Neural progenitor cell (in vitro differentiated cells): ENCODE measurements at regions not wholly inside any gene's neighbourhood (a gene's known extent, or its start where the extent isn't known, plus 50 kb on each side); places are given as distances from the start of the nearest gene placed in this dataset.
"Not testable (repeated sequence)": the region's sequence is repeated elsewhere in the genome, so short reads cannot be mapped to it uniquely, and the experiment has no call there.

Experiments used
- DNase-seq: peaks from one replicate; pipeline ENCODE4 v3.0.0-alpha.2; 2016; ENCODE audit warnings: low spot score
- H2AFZ ChIP-seq: fragments of 200-600 bp; sonication (generic); replicated peaks from 2 replicates; pipeline ENCODE4 v1.6.1; 2016; ENCODE audit warnings: antibody characterized with exemption
- H3F3A ChIP-seq: fragments of 200-600 bp; sonication (generic); 2 replicates; pipeline ENCODE4 v1.6.1; 2016; ENCODE audit warnings: antibody characterized with exemption, low read depth
- H3K27ac ChIP-seq: fragments of 200-600 bp; sonication (generic); 2 replicates; pipeline ENCODE4 v1.5.1; 2016; ENCODE audit warnings: mild to moderate bottlenecking
- H3K27me3 ChIP-seq: fragments of 200-600 bp; sonication (generic); 2 replicates; pipeline ENCODE4 v1.6.1; 2016; ENCODE audit warnings: mild to moderate bottlenecking, moderate library complexity
- H3K36me3 ChIP-seq: fragments of 200-600 bp; sonication (generic); 2 replicates; pipeline ENCODE4 v1.5.1; 2016
- H3K4me1 ChIP-seq: fragments of 200-600 bp; sonication (generic); 2 replicates; pipeline ENCODE4 v1.6.1; 2016; ENCODE audit warnings: mixed run types
- H3K4me2 ChIP-seq: fragments of 200-600 bp; sonication (generic); 2 replicates; pipeline ENCODE4 v1.6.1; 2016
- H3K4me3 ChIP-seq: fragments of 200-600 bp; sonication (generic); 2 replicates; pipeline ENCODE4 v1.5.1; 2016
- H3K79me2 ChIP-seq: fragments of 200-600 bp; sonication (generic); 2 replicates; pipeline ENCODE4 v1.6.1; 2016; ENCODE audit warnings: low read depth
- H3K9ac ChIP-seq: fragments of 200-600 bp; sonication (generic); 2 replicates; pipeline ENCODE4 v1.6.1; 2016
- H3K9me3 ChIP-seq: fragments of 200-600 bp; sonication (generic); 2 replicates; pipeline ENCODE4 v1.5.1; 2016; ENCODE audit warnings: low read depth
- H4K20me1 ChIP-seq: fragments of 200-600 bp; sonication (generic); 2 replicates; pipeline ENCODE4 v1.6.1; 2016; ENCODE audit warnings: low read depth
- H3K27ac Mint-ChIP-seq: 3 replicates; pipeline ENCODE4 v1.8.0; 2021; ENCODE audit warnings: mixed read lengths
- H3K27me3 Mint-ChIP-seq: 2 replicates; pipeline ENCODE4 v1.8.0; 2022; ENCODE audit warnings: low read depth, mild to moderate bottlenecking, inconsistent platforms, moderate library complexity, mixed read lengths; ENCODE audit not compliant: insufficient read depth
- H3K36me3 Mint-ChIP-seq: 3 replicates; pipeline ENCODE4 v1.8.0; 2021; ENCODE audit warnings: mixed read lengths
- H3K4me1 Mint-ChIP-seq: 3 replicates; pipeline ENCODE4 v1.8.0; 2021; ENCODE audit warnings: mixed read lengths
- H3K4me3 Mint-ChIP-seq: 3 replicates; pipeline ENCODE4 v1.8.0; 2021; ENCODE audit warnings: mild to moderate bottlenecking, moderate library complexity, mixed read lengths
- H3K9me3 Mint-ChIP-seq: 3 replicates; pipeline ENCODE4 v1.8.0; 2020; ENCODE audit warnings: mixed read lengths
- CTCF ChIP-seq: fragments of 200-600 bp; sonication (generic); IDR thresholded peaks from 2 replicates; pipeline ENCODE4 v1.5.1; 2017; ENCODE audit warnings: antibody characterized with exemption, mild to moderate bottlenecking
- EZH2 ChIP-seq: fragments of 200-600 bp; sonication (generic); IDR thresholded peaks from 2 replicates; pipeline ENCODE4 v1.6.1; 2017; ENCODE audit warnings: antibody characterized with exemption, mild to moderate bottlenecking, moderate library complexity
- EZH2phosphoT487 ChIP-seq: fragments of 200-600 bp; sonication (generic); IDR thresholded peaks from 2 replicates; pipeline ENCODE4 v1.6.1; 2017; ENCODE audit warnings: antibody characterized with exemption

GRCh38 chr4:189235599-189235998, 705.1 kb upstream of the FRG1 start:
- no peaks in the 10 kb centered on the region for H3K79me2 ChIP-seq
- no peaks in the 10 kb centered on the region for H3K36me3 ChIP-seq
- H3K9ac ChIP-seq = no peak overlapping the region
- Mint-ChIP-seq H3K36me3 (no peaks in the 10 kb centered on the region), H3K9me3 (peaks cover 6% of the 10 kb centered on the region), H3K4me3 (no peak overlapping the region), H3K27me3 (no peaks in the 10 kb centered on the region), H3K27ac (no peak overlapping the region), H3K4me1 (no peaks in the 10 kb centered on the region)
- no peaks in the 10 kb centered on the region for H4K20me1 ChIP-seq
- no peaks in the 10 kb centered on the region for H3K27me3 ChIP-seq
- TF ChIP-seq CTCF (no peak), EZH2phosphoT487 (no peak), EZH2 (no peak)
- H3K9me3 ChIP-seq = peaks cover 4% of the 10 kb centered on the region
- H3K4me3 ChIP-seq = no peak overlapping the region
- no peaks in the 10 kb centered on the region for H3K4me1 ChIP-seq
- H3K4me2 ChIP-seq = no peak overlapping the region
- H3F3A ChIP-seq = peaks cover 6% of the 10 kb centered on the region
- no peak overlapping the region for H2AFZ ChIP-seq
- DNase-seq = no peak
- H3K27ac ChIP-seq = no peak overlapping the region

- H3K36me3 Mint-ChIP-seq, H3K79me2 ChIP-seq, DNase-seq, H3K4me1 Mint-ChIP-seq, H3K4me2 ChIP-seq, H3K4me1 ChIP-seq, H2AFZ ChIP-seq, H3K36me3 ChIP-seq, H3K9me3 ChIP-seq, H3K27ac ChIP-seq, H3F3A ChIP-seq, H3K4me3 Mint-ChIP-seq, H3K9ac ChIP-seq, H3K27me3 Mint-ChIP-seq, H3K9me3 Mint-ChIP-seq, H3K27ac Mint-ChIP-seq, H4K20me1 ChIP-seq, H3K4me3 ChIP-seq, H3K27me3 ChIP-seq: not testable (repeated sequence)
Observed at GRCh38 chr4:189236321-189236720, 704.4 kb upstream of the FRG1 start.

GRCh38 chr4:189237340-189237739, 703.3 kb upstream of the FRG1 start:
- Mint-ChIP-seq H3K4me3 (no peak overlapping the region), H3K9me3 (peaks cover 6% of the 10 kb centered on the region), H3K4me1 (no peaks in the 10 kb centered on the region), H3K36me3 (no peaks in the 10 kb centered on the region), H3K27me3 (no peaks in the 10 kb centered on the region), H3K27ac (no peak overlapping the region)
- Histone ChIP-seq H2AFZ (no peak overlapping the region), H3K27me3 (no peaks in the 10 kb centered on the region), H3K9ac (no peak overlapping the region), H3K36me3 (no peaks in the 10 kb centered on the region), H3F3A (peaks cover 6% of the 10 kb centered on the region), H3K9me3 (peaks cover 4% of the 10 kb centered on the region), H3K4me2 (no peak overlapping the region), H4K20me1 (no peaks in the 10 kb centered on the region), H3K27ac (no peak overlapping the region), H3K4me3 (no peak overlapping the region), H3K4me1 (no peaks in the 10 kb centered on the region), H3K79me2 (no peaks in the 10 kb centered on the region)
- no peak for DNase-seq
- no peak for TF ChIP-seq CTCF
- TF ChIP-seq EZH2 = no peak
- no peak for TF ChIP-seq EZH2phosphoT487

- no peak overlapping the region for H2AFZ ChIP-seq
- peaks cover 14% of the 10 kb centered on the region for H3K9me3 Mint-ChIP-seq
- DNase-seq = no peak
- H3K27me3 ChIP-seq = no peaks in the 10 kb centered on the region
- H3K4me1 ChIP-seq = peaks cover 6% of the 10 kb centered on the region
- no peak overlapping the region for H3K4me3 Mint-ChIP-seq
- no peaks in the 10 kb centered on the region for H4K20me1 ChIP-seq
- no peak overlapping the region for H3K4me2 ChIP-seq
- H3K4me3 ChIP-seq = no peak overlapping the region
- no peaks in the 10 kb centered on the region for H3K4me1 Mint-ChIP-seq
- H3K79me2 ChIP-seq = no peaks in the 10 kb centered on the region
- no peak overlapping the region for H3K27ac ChIP-seq
- H3K36me3 Mint-ChIP-seq = peaks cover 2% of the 10 kb centered on the region
- H3K27ac Mint-ChIP-seq = no peak overlapping the region
- TF ChIP-seq EZH2phosphoT487 (no peak), CTCF (no peak), EZH2 (no peak)
- no peaks in the 10 kb centered on the region for H3K36me3 ChIP-seq
- H3K9ac ChIP-seq = no peak overlapping the region
- peaks cover 5% of the 10 kb centered on the region for H3K9me3 ChIP-seq
- H3K27me3 Mint-ChIP-seq = peaks cover 2% of the 10 kb centered on the region
- peaks cover 6% of the 10 kb centered on the region for H3F3A ChIP-seq
Observed at GRCh38 chr4:189255636-189256035, 685.0 kb upstream of the FRG1 start.
